AG04449 (cell line): ENCODE measurements at regions not wholly inside any gene's neighbourhood (a gene's known extent, or its start where the extent isn't known, plus 50 kb on each side); places are given as distances from the start of the nearest gene placed in this dataset.

Experiments used
- CTCF ChIA-PET: fragments of 350-600 bp; formaldehyde crosslinking; extraction: SDS; loops from one replicate; lab custom pipeline; 2021; ENCODE audit warnings: antibody characterized with exemption; lab: Yijun Ruan, JAX
- POLR2A ChIA-PET: fragments of 400-600, 350-600 bp; formaldehyde crosslinking; extraction: SDS; loops from one replicate; lab custom pipeline; 2020; ENCODE audit warnings: antibody characterized with exemption, inconsistent platforms; lab: Yijun Ruan, JAX
- DNase-seq: peaks from one replicate; pipeline ENCODE4 v3.0.0-alpha.2; 2010; ENCODE audit warnings: low read depth, low spot score
- H3K4me3 ChIP-seq: 2 replicates; pipeline ENCODE4 v1.5.1; 2011; ENCODE audit warnings: low read depth, mild to moderate bottlenecking, control low read depth, low read length
- CTCF ChIP-seq: IDR thresholded peaks from one replicate; pipeline ENCODE4 v1.5.1; 2011; ENCODE audit warnings: mild to moderate bottlenecking, moderate library complexity, low read length, control low read depth, inconsistent platforms; ENCODE audit not compliant: insufficient read depth; ENCODE audit errors: missing control alignments

DNA sequence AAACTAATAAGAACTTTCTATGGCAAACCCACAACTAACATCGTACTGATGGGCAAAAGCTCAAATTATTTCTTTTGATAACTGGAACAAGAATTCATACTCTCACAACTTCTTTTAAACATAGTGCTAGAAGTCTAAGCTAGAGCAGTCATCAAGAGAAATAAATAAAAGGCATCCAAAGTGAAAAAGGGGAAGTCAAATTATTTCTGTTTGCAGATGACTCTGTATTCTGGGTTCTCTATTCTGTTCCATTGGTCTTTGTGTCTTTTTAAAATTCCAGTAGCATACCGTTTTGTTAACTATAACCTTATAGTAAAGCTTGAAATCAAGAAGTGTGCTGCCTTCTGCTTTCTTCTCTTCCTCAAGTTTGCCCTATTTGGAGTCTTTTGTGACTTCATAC is 1215.9 kb downstream of the UQCRFS1 start:
- no peak overlapping the region for H3K4me3 ChIP-seq
- CTCF ChIA-PET = no interaction called here
- no peak for TF ChIP-seq CTCF
- DNase-seq = no peak
- POLR2A ChIA-PET = no interaction called here

DNA sequence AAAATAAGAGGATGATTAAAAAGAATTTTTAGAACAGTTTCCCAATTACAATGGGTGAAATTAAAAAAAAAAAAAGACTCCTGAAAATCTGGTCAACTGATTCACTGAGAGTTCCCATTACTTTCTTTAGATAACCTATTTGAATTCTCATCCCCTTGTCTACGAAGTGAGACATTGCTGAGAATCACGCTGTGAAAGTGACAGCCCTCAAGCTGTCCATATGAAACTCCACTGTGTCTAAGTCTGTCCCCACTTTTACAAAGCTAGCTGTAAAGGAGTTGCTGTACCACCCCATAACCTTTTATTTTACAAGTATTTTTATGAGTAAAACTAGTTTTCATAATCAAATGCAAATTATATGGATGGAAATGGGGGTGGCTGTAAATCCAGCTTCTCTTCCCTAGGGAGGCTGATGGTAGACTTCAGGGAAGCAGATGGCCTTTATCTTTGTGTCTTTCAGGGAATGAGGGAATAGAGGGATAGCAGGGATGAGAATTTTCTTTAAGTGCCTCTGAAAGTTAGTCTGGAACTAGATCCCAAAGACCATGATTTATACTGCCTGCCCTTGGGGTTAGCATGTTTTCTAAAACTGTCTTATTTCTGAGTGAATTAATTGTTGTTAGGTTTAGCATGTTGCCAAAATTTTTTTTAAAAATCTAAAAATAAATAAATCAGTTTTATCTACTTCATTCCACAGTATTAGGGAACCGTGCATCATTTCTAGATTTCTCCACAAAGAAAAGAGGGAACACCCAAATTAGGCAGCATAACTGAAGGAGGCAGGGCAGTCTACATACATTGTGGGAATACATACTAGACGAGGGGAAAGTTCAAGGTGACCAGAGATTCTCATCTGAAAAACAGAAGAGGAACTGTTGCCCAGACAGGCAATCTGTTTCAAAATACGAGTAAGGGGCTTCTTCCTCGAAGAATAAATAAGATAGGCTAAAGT is 1219.1 kb downstream of the UQCRFS1 start:
- ChIA-PET CTCF (no interaction called here), POLR2A (no interaction called here)
- no peak for TF ChIP-seq CTCF
- H3K4me3 ChIP-seq = no peak overlapping the region
- DNase-seq = no peak

GRCh38 chr19:27986299-27986698 is 1226.7 kb downstream of the UQCRFS1 start:
- CTCF ChIA-PET = interaction anchor here (1.0 to 1.1 kb wide), 2 partner anchors 17 to 20 kb away, joined by 3 read pairs; no protein-coding TSS in a partner anchor
- POLR2A ChIA-PET = no interaction called here

DNA sequence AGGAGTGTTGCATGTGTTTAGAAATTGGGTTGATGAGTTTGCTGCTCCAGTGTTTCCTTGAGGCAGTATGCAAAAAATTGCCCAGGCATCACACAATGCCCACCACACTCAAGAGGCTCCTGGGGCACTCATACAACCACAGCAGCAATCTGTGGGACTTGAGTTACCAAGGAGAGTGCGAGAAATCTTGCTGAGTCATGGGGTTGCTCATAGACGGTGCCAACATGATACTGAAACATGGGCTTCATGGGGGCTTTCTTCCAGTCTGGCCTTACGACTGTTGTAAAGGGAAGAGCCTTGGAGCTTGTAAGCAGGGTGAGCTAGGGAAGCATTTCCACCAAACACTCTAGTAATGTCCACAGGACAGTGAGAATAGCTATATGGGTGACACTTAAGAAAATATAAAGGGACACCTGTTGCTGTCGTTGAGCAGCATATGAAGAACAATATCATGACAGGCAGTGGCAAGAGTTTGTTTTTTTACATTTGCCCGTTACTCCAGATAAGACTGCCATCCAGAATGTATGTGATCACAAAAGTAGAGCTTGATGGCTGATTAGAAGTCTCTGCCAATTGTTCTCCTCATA is 1237.4 kb downstream of the UQCRFS1 start:
- H3K4me3 ChIP-seq = no peak overlapping the region
- ChIA-PET CTCF (no interaction called here), POLR2A (no interaction called here)
- DNase-seq = no peak
- no peak for TF ChIP-seq CTCF

More at GRCh38 chr19:27986299-27986698, 1226.7 kb downstream of the UQCRFS1 start:
- no peak for TF ChIP-seq CTCF
- H3K4me3 ChIP-seq = no peak overlapping the region
- DNase-seq = no peak

- H3K4me3 ChIP-seq = no peak overlapping the region
- DNase-seq = no peak
- CTCF ChIA-PET = interaction anchor here (1.2 to 1.4 kb wide), 2 partner anchors 734 to 735 kb away, joined by 3 to 4 read pairs; no protein-coding TSS in a partner anchor
- POLR2A ChIA-PET = no interaction called here
- no peak for TF ChIP-seq CTCF
Observed at GRCh38 chr19:27974082-27974513, 1238.9 kb downstream of the UQCRFS1 start.
